ENCODE measurements at regions not wholly inside any gene's neighbourhood (a gene's known extent, or its start where the extent isn't known, plus 50 kb on each side); places are given as distances from the start of the nearest gene placed in this dataset.
"Not testable (repeated sequence)": the region's sequence is repeated elsewhere in the genome, so short reads cannot be mapped to it uniquely, and the experiment has no call there.

GRCh38 chrX:1788300-1788911 lies 173.5 kb downstream of the ASMT start:
- Histone ChIP-seq H3K27me3 (ENCODE audit: insufficient read depth, low read length) (no peaks in the 10 kb centered on the region), H3K4me1 (ENCODE audit: insufficient read depth, low read length) (peaks cover 8% of the 10 kb centered on the region)

GRCh38 chrX:1792636-1793035 lies 177.8 kb downstream of the ASMT start:
- H2AFZ ChIP-seq (ENCODE audit: low read depth, low read length) = no peak overlapping the region
- no peaks in the 10 kb centered on the region for H3K4me1 ChIP-seq (ENCODE audit: insufficient read depth, low read length)
- no peak overlapping the region for H3K4me3 ChIP-seq (ENCODE audit: low read length)
- H3K27me3 ChIP-seq (ENCODE audit: insufficient read depth, low read length) = no peaks in the 10 kb centered on the region
- H3K36me3 ChIP-seq (ENCODE audit: insufficient read depth, low read length) = no peaks in the 10 kb centered on the region
- peaks cover under 1% of the 10 kb centered on the region for H3K9me3 ChIP-seq (ENCODE audit: low read length)

More at GRCh38 chrX:1788300-1788911, 173.5 kb downstream of the ASMT start:
- Histone ChIP-seq H3K9me3 (ENCODE audit: low read length) (peaks cover 2% of the 10 kb centered on the region), H3K36me3 (ENCODE audit: insufficient read depth, low read length) (no peaks in the 10 kb centered on the region), H3K4me3 (ENCODE audit: low read length) (no peak overlapping the region), H2AFZ (ENCODE audit: low read depth, low read length) (no peak overlapping the region)

GRCh38 chrX:1794586-1794985 lies 179.7 kb downstream of the ASMT start:
- H3K4me1 ChIP-seq (ENCODE audit: insufficient read depth, low read length) = no peaks in the 10 kb centered on the region
- H3K9me3 ChIP-seq (ENCODE audit: low read length) = no peaks in the 10 kb centered on the region
- no peak overlapping the region for H3K4me3 ChIP-seq (ENCODE audit: low read length)
- no peak overlapping the region for H2AFZ ChIP-seq (ENCODE audit: low read depth, low read length)
- H3K36me3 ChIP-seq (ENCODE audit: insufficient read depth, low read length) = no peaks in the 10 kb centered on the region
- H3K27me3 ChIP-seq (ENCODE audit: insufficient read depth, low read length) = no peaks in the 10 kb centered on the region

- H3K36me3 ChIP-seq (ENCODE audit: insufficient read depth, low read length) = no peaks in the 10 kb centered on the region
- H3K27me3 ChIP-seq (ENCODE audit: insufficient read depth, low read length) = no peaks in the 10 kb centered on the region
- peaks cover 8% of the 10 kb centered on the region for H3K4me1 ChIP-seq (ENCODE audit: insufficient read depth, low read length)
- H3K4me3 ChIP-seq (ENCODE audit: low read length) = no peak overlapping the region
- no peak overlapping the region for H2AFZ ChIP-seq (ENCODE audit: low read depth, low read length)
- no peaks in the 10 kb centered on the region for H3K9me3 ChIP-seq (ENCODE audit: low read length)
Observed at GRCh38 chrX:1802912-1803311, 188.1 kb downstream of the ASMT start.

- H3K9me3 ChIP-seq (ENCODE audit: low read length) = no peaks in the 10 kb centered on the region
- H3K4me3 ChIP-seq (ENCODE audit: low read length) = no peak overlapping the region
- no peaks in the 10 kb centered on the region for H3K27me3 ChIP-seq (ENCODE audit: insufficient read depth, low read length)
- H3K4me1 ChIP-seq (ENCODE audit: insufficient read depth, low read length) = peaks cover 8% of the 10 kb centered on the region
- no peaks in the 10 kb centered on the region for H3K36me3 ChIP-seq (ENCODE audit: insufficient read depth, low read length)
- no peak overlapping the region for H2AFZ ChIP-seq (ENCODE audit: low read depth, low read length)
Observed at GRCh38 chrX:1803741-1804140, 188.9 kb downstream of the ASMT start.

- Histone ChIP-seq H3K9me3 (ENCODE audit: low read length) (no peaks in the 10 kb centered on the region), H3K27me3 (ENCODE audit: insufficient read depth, low read length) (no peaks in the 10 kb centered on the region), H3K36me3 (ENCODE audit: insufficient read depth, low read length) (no peaks in the 10 kb centered on the region), H2AFZ (ENCODE audit: low read depth, low read length) (no peak overlapping the region), H3K4me3 (ENCODE audit: low read length) (peak overlapping the region; percentile 44), H3K4me1 (ENCODE audit: insufficient read depth, low read length) (peaks cover 8% of the 10 kb centered on the region)
Observed at GRCh38 chrX:1807301-1807731, 192.5 kb downstream of the ASMT start.

- Histone ChIP-seq H3K27me3 (ENCODE audit: insufficient read depth, low read length) (no peaks in the 10 kb centered on the region), H3K36me3 (ENCODE audit: insufficient read depth, low read length) (no peaks in the 10 kb centered on the region), H3K9me3 (ENCODE audit: low read length) (no peaks in the 10 kb centered on the region), H3K4me1 (ENCODE audit: insufficient read depth, low read length) (peaks cover 8% of the 10 kb centered on the region), H2AFZ (ENCODE audit: low read depth, low read length) (no peak overlapping the region), H3K4me3 (ENCODE audit: low read length) (no peak overlapping the region)
Observed at GRCh38 chrX:1809581-1809980, 194.7 kb downstream of the ASMT start.

- no peaks in the 10 kb centered on the region for H3K36me3 ChIP-seq (ENCODE audit: insufficient read depth, low read length)
- no peak overlapping the region for H3K4me3 ChIP-seq (ENCODE audit: low read length)
- no peaks in the 10 kb centered on the region for H3K4me1 ChIP-seq (ENCODE audit: insufficient read depth, low read length)
- H3K27me3 ChIP-seq (ENCODE audit: insufficient read depth, low read length) = no peaks in the 10 kb centered on the region
- no peak overlapping the region for H2AFZ ChIP-seq (ENCODE audit: low read depth, low read length)
- H3K9me3 ChIP-seq (ENCODE audit: low read length) = no peaks in the 10 kb centered on the region
Observed at GRCh38 chrX:1813809-1814208, 198.9 kb downstream of the ASMT start.

- H3K9me3 ChIP-seq (ENCODE audit: low read length) = no peaks in the 10 kb centered on the region
- no peak overlapping the region for H3K4me3 ChIP-seq (ENCODE audit: low read length)
- no peak overlapping the region for H2AFZ ChIP-seq (ENCODE audit: low read depth, low read length)
- no peaks in the 10 kb centered on the region for H3K27me3 ChIP-seq (ENCODE audit: insufficient read depth, low read length)
- no peaks in the 10 kb centered on the region for H3K36me3 ChIP-seq (ENCODE audit: insufficient read depth, low read length)
- H3K4me1 ChIP-seq (ENCODE audit: insufficient read depth, low read length) = no peaks in the 10 kb centered on the region
Observed at GRCh38 chrX:1815456-1816175, 200.8 kb downstream of the ASMT start.

- H3K4me1 ChIP-seq (ENCODE audit: insufficient read depth, low read length); H2AFZ ChIP-seq (ENCODE audit: low read depth, low read length); H3K4me3 ChIP-seq (ENCODE audit: low read length); H3K9me3 ChIP-seq (ENCODE audit: low read length); H3K36me3 ChIP-seq (ENCODE audit: insufficient read depth, low read length); H3K27me3 ChIP-seq (ENCODE audit: insufficient read depth, low read length): not testable (repeated sequence)
Observed at GRCh38 chrX:1816387-1816982, 201.6 kb downstream of the ASMT start.

- Histone ChIP-seq H3K4me1 (ENCODE audit: insufficient read depth, low read length) (no peaks in the 10 kb centered on the region), H3K36me3 (ENCODE audit: insufficient read depth, low read length) (no peaks in the 10 kb centered on the region), H2AFZ (ENCODE audit: low read depth, low read length) (no peak overlapping the region), H3K27me3 (ENCODE audit: insufficient read depth, low read length) (no peaks in the 10 kb centered on the region), H3K4me3 (ENCODE audit: low read length) (no peak overlapping the region), H3K9me3 (ENCODE audit: low read length) (no peaks in the 10 kb centered on the region)
Observed at GRCh38 chrX:1821846-1822245, 207.0 kb downstream of the ASMT start.

GRCh38 chrX:1824855-1825254 lies 210.0 kb downstream of the ASMT start:
- Histone ChIP-seq H3K36me3 (ENCODE audit: insufficient read depth, low read length) (no peaks in the 10 kb centered on the region), H3K4me1 (ENCODE audit: insufficient read depth, low read length) (no peaks in the 10 kb centered on the region), H2AFZ (ENCODE audit: low read depth, low read length) (no peak overlapping the region), H3K27me3 (ENCODE audit: insufficient read depth, low read length) (no peaks in the 10 kb centered on the region), H3K9me3 (ENCODE audit: low read length) (no peaks in the 10 kb centered on the region), H3K4me3 (ENCODE audit: low read length) (no peak overlapping the region)

GRCh38 chrX:1833656-1834360 lies 218.9 kb downstream of the ASMT start:
- no peaks in the 10 kb centered on the region for H3K4me1 ChIP-seq (ENCODE audit: insufficient read depth, low read length)
- H3K9me3 ChIP-seq (ENCODE audit: low read length) = no peaks in the 10 kb centered on the region
- H3K4me3 ChIP-seq (ENCODE audit: low read length) = no peak overlapping the region
- H3K27me3 ChIP-seq (ENCODE audit: insufficient read depth, low read length) = no peaks in the 10 kb centered on the region
- no peaks in the 10 kb centered on the region for H3K36me3 ChIP-seq (ENCODE audit: insufficient read depth, low read length)
- no peak overlapping the region for H2AFZ ChIP-seq (ENCODE audit: low read depth, low read length)
